PC-3 (cell line): ENCODE measurements at regions not wholly inside any gene's neighbourhood (a gene's known extent, or its start where the extent isn't known, plus 50 kb on each side); places are given as distances from the start of the nearest gene placed in this dataset.

Experiments used
- CTCF ChIP-seq: fragments of 300-600 bp; sonication (generic); conservative IDR thresholded peaks from 2 replicates; pipeline ENCODE4 v1.5.1; 2017; ENCODE audit warnings: antibody characterized with exemption, low read depth, mild to moderate bottlenecking, low read length
- EZH2 ChIP-seq: fragments of 300-600 bp; sonication (generic); IDR thresholded peaks from one replicate; pipeline ENCODE4 v1.6.1; 2017; ENCODE audit warnings: antibody characterized with exemption, mild to moderate bottlenecking, low read length; ENCODE audit not compliant: unreplicated experiment
- EZH2phosphoT487 ChIP-seq: fragments of 300-600 bp; sonication (generic); IDR thresholded peaks from 2 replicates; pipeline ENCODE4 v1.6.1; 2018; ENCODE audit warnings: mild to moderate bottlenecking, antibody characterized with exemption, low read length, borderline replicate concordance

GRCh38 chr2:160576054-160576499 is 82.5 kb upstream of the RBMS1 start:
- TF ChIP-seq CTCF: no peak
- TF ChIP-seq EZH2: no peak
- no peak for TF ChIP-seq EZH2phosphoT487
